SK-N-DZ (cell line): ENCODE measurements at regions not wholly inside any gene's neighbourhood (a gene's known extent, or its start where the extent isn't known, plus 50 kb on each side); places are given as distances from the start of the nearest gene placed in this dataset.
"Not testable (repeated sequence)": the region's sequence is repeated elsewhere in the genome, so short reads cannot be mapped to it uniquely, and the experiment has no call there.

ENCODE experiments used
- DNase-seq: peaks from one replicate; pipeline ENCODE4 v3.0.0-alpha.2; 2015; ENCODE audit warnings: low spot score

- DNase-seq: no peak
These were observed 107.9 kb upstream of the BMAL1 start for GRCh38 chr11:13169709-13170108.

GRCh38 chr11:13174090-13174489 lies 103.5 kb upstream of the BMAL1 start:
- DNase-seq: no peak

- no peak for DNase-seq
These were observed 94.3 kb upstream of the BMAL1 start for GRCh38 chr11:13183094-13183825.

- no peak for DNase-seq
These were observed 93.8 kb upstream of the BMAL1 start for GRCh38 chr11:13183826-13184196.

GRCh38 chr11:13184295-13184794 lies 93.2 kb upstream of the BMAL1 start:
- no peak for DNase-seq

- no peak for DNase-seq
These were observed 89.4 kb upstream of the BMAL1 start for GRCh38 chr11:13188179-13188578.

GRCh38 chr11:13189561-13190426 lies 87.8 kb upstream of the BMAL1 start:
- no peak for DNase-seq

GRCh38 chr11:13193613-13194012 lies 84.0 kb upstream of the BMAL1 start:
- no peak for DNase-seq

GRCh38 chr11:13197374-13197773 lies 80.2 kb upstream of the BMAL1 start:
- DNase-seq: not testable (repeated sequence)

- DNase-seq: no peak
These were observed 72.1 kb upstream of the BMAL1 start for GRCh38 chr11:13205486-13205885.

- DNase-seq: no peak
These were observed 71.4 kb upstream of the BMAL1 start for GRCh38 chr11:13206086-13206640.

- no peak for DNase-seq
These were observed 70.3 kb upstream of the BMAL1 start for GRCh38 chr11:13207270-13207664.

- no peak for DNase-seq
These were observed 69.7 kb upstream of the BMAL1 start for GRCh38 chr11:13207665-13208594.

GRCh38 chr11:13208921-13209320 lies 68.7 kb upstream of the BMAL1 start:
- no peak for DNase-seq

GRCh38 chr11:13209379-13209778 lies 68.2 kb upstream of the BMAL1 start:
- no peak for DNase-seq

GRCh38 chr11:13210424-13210823 lies 67.2 kb upstream of the BMAL1 start:
- DNase-seq: peak; percentile 73

- no peak for DNase-seq
These were observed 63.3 kb upstream of the BMAL1 start for GRCh38 chr11:13214276-13214675.

GRCh38 chr11:13215149-13215548 lies 62.4 kb upstream of the BMAL1 start:
- DNase-seq: no peak

GRCh38 chr11:13216019-13216710 lies 61.4 kb upstream of the BMAL1 start:
- DNase-seq: no peak

- DNase-seq: no peak
These were observed 60.9 kb upstream of the BMAL1 start for GRCh38 chr11:13216711-13217075.

GRCh38 chr11:13218685-13219084 lies 58.9 kb upstream of the BMAL1 start:
- not testable (repeated sequence) for DNase-seq
